ENCODE measurements at regions not wholly inside any gene's neighbourhood (a gene's known extent, or its start where the extent isn't known, plus 50 kb on each side); places are given as distances from the start of the nearest gene placed in this dataset.
A peak's percentile ranks its signal among the peaks of the same experiment; 100 is the strongest.

- no peaks in the 10 kb centered on the region for H3K9me3 Mint-ChIP-seq
- TF ChIP-seq CTCF (conservative IDR thresholded peaks at IDR 0.05) = no peak
- peaks cover 8% of the 10 kb centered on the region for H3K4me1 Mint-ChIP-seq
- H3K27ac Mint-ChIP-seq (ENCODE audit: unreplicated experiment) = no peak overlapping the region
- no peaks in the 10 kb centered on the region for H3K36me3 Mint-ChIP-seq (ENCODE audit: low read depth)
- H3K4me3 Mint-ChIP-seq = no peak overlapping the region
- DNase-seq (ENCODE audit: low read depth, low spot score) = no peak
- H3K27me3 Mint-ChIP-seq (ENCODE audit: low read depth) = no peaks in the 10 kb centered on the region
These were observed 92.3 kb upstream of the ZNF438 start for GRCh38 chr10:31123946-31124345.

- Mint-ChIP-seq H3K27ac (ENCODE audit: unreplicated experiment) (no peak overlapping the region), H3K9me3 (no peaks in the 10 kb centered on the region), H3K4me3 (no peak overlapping the region), H3K27me3 (ENCODE audit: low read depth) (no peaks in the 10 kb centered on the region), H3K4me1 (peaks cover 14% of the 10 kb centered on the region), H3K36me3 (ENCODE audit: low read depth) (no peaks in the 10 kb centered on the region)
- DNase-seq (ENCODE audit: low read depth, low spot score) = no peak
- TF ChIP-seq CTCF (conservative IDR thresholded peaks at IDR 0.05) = no peak
These were observed 93.2 kb upstream of the ZNF438 start for GRCh38 chr10:31124852-31125251.

DNA sequence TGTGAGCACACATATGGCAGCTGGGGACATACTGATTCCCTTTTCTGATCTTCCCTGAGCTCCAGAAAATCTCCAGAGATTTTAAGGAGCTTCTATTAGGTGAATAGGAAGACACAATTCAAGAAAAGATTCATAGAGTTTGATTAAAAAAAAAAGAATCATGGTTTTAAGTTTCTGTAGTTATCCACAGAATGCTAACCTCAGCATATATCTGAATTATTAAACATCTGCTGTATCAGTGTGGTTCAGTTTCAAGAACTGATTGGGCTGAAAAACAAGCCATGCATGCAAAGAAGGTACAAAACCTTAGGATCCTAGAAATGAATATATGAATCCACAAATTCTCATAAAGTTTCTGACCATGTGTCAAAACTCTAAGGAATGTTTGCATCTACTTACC lies 94.1 kb upstream of the ZNF438 start:
- Mint-ChIP-seq H3K36me3 (ENCODE audit: low read depth) (no peaks in the 10 kb centered on the region), H3K4me3 (no peak overlapping the region), H3K27me3 (ENCODE audit: low read depth) (no peaks in the 10 kb centered on the region), H3K4me1 (peaks cover 21% of the 10 kb centered on the region), H3K9me3 (no peaks in the 10 kb centered on the region), H3K27ac (ENCODE audit: unreplicated experiment) (no peak overlapping the region)
- TF ChIP-seq CTCF (conservative IDR thresholded peaks at IDR 0.05) = no peak
- no peak for DNase-seq (ENCODE audit: low read depth, low spot score)

- Mint-ChIP-seq H3K9me3 (no peaks in the 10 kb centered on the region), H3K27ac (ENCODE audit: unreplicated experiment) (no peak overlapping the region), H3K36me3 (ENCODE audit: low read depth) (no peaks in the 10 kb centered on the region), H3K4me3 (no peak overlapping the region), H3K27me3 (ENCODE audit: low read depth) (no peaks in the 10 kb centered on the region), H3K4me1 (peaks cover 21% of the 10 kb centered on the region)
- no peak for TF ChIP-seq CTCF (conservative IDR thresholded peaks at IDR 0.05)
- DNase-seq (ENCODE audit: low read depth, low spot score) = no peak
These were observed 94.9 kb upstream of the ZNF438 start for GRCh38 chr10:31126593-31126992.

GRCh38 chr10:31128536-31128935 lies 96.9 kb upstream of the ZNF438 start:
- no peak overlapping the region for H3K27ac Mint-ChIP-seq (ENCODE audit: unreplicated experiment)
- H3K4me1 Mint-ChIP-seq = peaks cover 34% of the 10 kb centered on the region
- no peak overlapping the region for H3K4me3 Mint-ChIP-seq
- no peaks in the 10 kb centered on the region for H3K27me3 Mint-ChIP-seq (ENCODE audit: low read depth)
- TF ChIP-seq CTCF (conservative IDR thresholded peaks at IDR 0.05) = no peak
- no peaks in the 10 kb centered on the region for H3K9me3 Mint-ChIP-seq
- no peak for DNase-seq (ENCODE audit: low read depth, low spot score)
- no peaks in the 10 kb centered on the region for H3K36me3 Mint-ChIP-seq (ENCODE audit: low read depth)

GRCh38 chr10:31129271-31129670 lies 97.6 kb upstream of the ZNF438 start:
- H3K27ac Mint-ChIP-seq (ENCODE audit: unreplicated experiment) = peak overlapping the region; percentile 52
- no peaks in the 10 kb centered on the region for H3K27me3 Mint-ChIP-seq (ENCODE audit: low read depth)
- H3K4me1 Mint-ChIP-seq = peaks cover 30% of the 10 kb centered on the region
- H3K36me3 Mint-ChIP-seq (ENCODE audit: low read depth) = no peaks in the 10 kb centered on the region
- H3K9me3 Mint-ChIP-seq = no peaks in the 10 kb centered on the region
- no peak for DNase-seq (ENCODE audit: low read depth, low spot score)
- no peak overlapping the region for H3K4me3 Mint-ChIP-seq
- no peak for TF ChIP-seq CTCF (conservative IDR thresholded peaks at IDR 0.05)

Data from neural crest cell (in vitro differentiated cells).